T-helper 22 cell (primary cell): ENCODE measurements at regions not wholly inside any gene's neighbourhood (a gene's known extent, or its start where the extent isn't known, plus 50 kb on each side); places are given as distances from the start of the nearest gene placed in this dataset.
"Not testable (repeated sequence)": the region's sequence is repeated elsewhere in the genome, so short reads cannot be mapped to it uniquely, and the experiment has no call there.

Experiments
- DNase-seq: peaks from one replicate; pipeline ENCODE4 v3.0.0-alpha.2; 2020; ENCODE audit warnings: low read depth

- no peak for DNase-seq
Measured at GRCh38 chr15:69554279-69554961, 101.8 kb downstream of the RPLP1 start.

GRCh38 chr15:69555080-69555479 is 102.5 kb downstream of the RPLP1 start:
- no peak for DNase-seq

- no peak for DNase-seq
Measured at GRCh38 chr15:69556344-69556743, 103.7 kb downstream of the RPLP1 start.

- DNase-seq: no peak
Measured at GRCh38 chr15:69557020-69557706, 104.5 kb downstream of the RPLP1 start.

- DNase-seq: no peak
Measured at GRCh38 chr15:69557707-69558409, 105.2 kb downstream of the RPLP1 start.

GRCh38 chr15:69559440-69560190 is 107.0 kb downstream of the RPLP1 start:
- no peak for DNase-seq

- DNase-seq: no peak
Measured at GRCh38 chr15:69561071-69561784, 108.6 kb downstream of the RPLP1 start.

GRCh38 chr15:69562116-69562515 is 109.5 kb downstream of the RPLP1 start:
- DNase-seq: no peak

GRCh38 chr15:69562564-69562963 is 109.9 kb downstream of the RPLP1 start:
- no peak for DNase-seq

- DNase-seq: no peak
Measured at GRCh38 chr15:69565066-69565655, 112.5 kb downstream of the RPLP1 start.

- DNase-seq: not testable (repeated sequence)
Measured at GRCh38 chr15:69567238-69567760, 114.7 kb downstream of the RPLP1 start.

- no peak for DNase-seq
Measured at GRCh38 chr15:69568173-69569009, 115.8 kb downstream of the RPLP1 start.

GRCh38 chr15:69570454-69570853 is 117.8 kb downstream of the RPLP1 start:
- DNase-seq: no peak

GRCh38 chr15:69570997-69571396 is 118.4 kb downstream of the RPLP1 start:
- no peak for DNase-seq

- not testable (repeated sequence) for DNase-seq
Measured at GRCh38 chr15:69573278-69573677, 120.7 kb downstream of the RPLP1 start.

GRCh38 chr15:69573815-69574475 is 121.3 kb downstream of the RPLP1 start:
- DNase-seq: no peak

- no peak for DNase-seq
Measured at GRCh38 chr15:69574506-69574905, 121.9 kb downstream of the RPLP1 start.

GRCh38 chr15:69575387-69575786 is 122.8 kb downstream of the RPLP1 start:
- no peak for DNase-seq

GRCh38 chr15:69576035-69576526 is 123.5 kb downstream of the RPLP1 start:
- peak; percentile 14 for DNase-seq
